Astrocyte (in vitro differentiated cells and primary cell): ENCODE measurements at regions not wholly inside any gene's neighbourhood (a gene's known extent, or its start where the extent isn't known, plus 50 kb on each side); places are given as distances from the start of the nearest gene placed in this dataset.

Source experiments
- DNase-seq: peaks from one replicate; pipeline ENCODE4 v3.0.0-alpha.2; 2010; ENCODE audit warnings: low read depth
- FAIRE-seq: peaks from 2 replicates; lab custom pipeline; 2011; peaks lifted over from hg19 to GRCh38; lab: Jason Lieb, UNC
- H2AFZ ChIP-seq: 2 replicates; pipeline ENCODE4 v1.6.0; 2012; ENCODE audit warnings: low read depth, low read length, inconsistent platforms
- H3K27ac ChIP-seq: 2 replicates; pipeline ENCODE4 v1.5.1; 2011; ENCODE audit warnings: low read depth, low read length, inconsistent platforms
- H3K27me3 ChIP-seq: 2 replicates; pipeline ENCODE4 v1.6.0; 2011; ENCODE audit warnings: low read length, inconsistent platforms; ENCODE audit not compliant: insufficient read depth
- H3K36me3 ChIP-seq: 2 replicates; pipeline ENCODE4 v1.5.1; 2011; ENCODE audit warnings: low read length, inconsistent platforms; ENCODE audit not compliant: insufficient read depth
- H3K4me1 ChIP-seq: 2 replicates; pipeline ENCODE4 v1.5.1; 2011; ENCODE audit warnings: low read length, inconsistent platforms; ENCODE audit not compliant: insufficient read depth
- H3K4me2 ChIP-seq: 2 replicates; pipeline ENCODE4 v1.6.0; 2012; ENCODE audit warnings: low read length, inconsistent platforms
- H3K4me3 ChIP-seq: 2 replicates; pipeline ENCODE4 v1.5.1; 2011; ENCODE audit warnings: low read depth, mild to moderate bottlenecking, low read length, inconsistent platforms; ENCODE audit not compliant: insufficient read depth
- H3K79me2 ChIP-seq: 2 replicates; pipeline ENCODE4 v1.6.0; 2012; ENCODE audit warnings: mild to moderate bottlenecking, low read length, inconsistent platforms; ENCODE audit not compliant: insufficient read depth
- H3K9ac ChIP-seq: 2 replicates; pipeline ENCODE4 v1.6.0; 2012; ENCODE audit warnings: mild to moderate bottlenecking, low read length, inconsistent platforms
- H3K9me3 ChIP-seq: 2 replicates; pipeline ENCODE4 v1.5.1; 2012; ENCODE audit warnings: low read depth, mild to moderate bottlenecking, low read length, inconsistent platforms; ENCODE audit not compliant: insufficient read depth
- H4K20me1 ChIP-seq: 2 replicates; pipeline ENCODE4 v1.6.0; 2012; ENCODE audit warnings: low read length, inconsistent platforms; ENCODE audit not compliant: insufficient read depth
- H3K27ac Mint-ChIP-seq: one replicate; pipeline ENCODE4 v1.8.0; 2021; ENCODE audit warnings: mild to moderate bottlenecking, mixed read lengths; ENCODE audit not compliant: unreplicated experiment
- H3K27me3 Mint-ChIP-seq: one replicate; pipeline ENCODE4 v1.8.0; 2021; ENCODE audit warnings: low read depth, mixed read lengths; ENCODE audit not compliant: unreplicated experiment
- H3K36me3 Mint-ChIP-seq: one replicate; pipeline ENCODE4 v1.8.0; 2021; ENCODE audit warnings: low read depth, mixed read lengths; ENCODE audit not compliant: unreplicated experiment
- H3K4me1 Mint-ChIP-seq: one replicate; pipeline ENCODE4 v1.8.0; 2021; ENCODE audit warnings: low read depth, mixed read lengths; ENCODE audit not compliant: unreplicated experiment
- H3K4me3 Mint-ChIP-seq: one replicate; pipeline ENCODE4 v1.8.0; 2021; ENCODE audit warnings: mild to moderate bottlenecking, moderate library complexity, mixed read lengths; ENCODE audit not compliant: unreplicated experiment
- H3K9me3 Mint-ChIP-seq: one replicate; pipeline ENCODE4 v1.8.0; 2021; ENCODE audit warnings: mild to moderate bottlenecking, mixed read lengths; ENCODE audit not compliant: unreplicated experiment
- CTCF ChIP-seq: IDR thresholded peaks from 2 replicates; pipeline ENCODE4 v1.5.1; 2011; ENCODE audit warnings: low read depth, mild to moderate bottlenecking, inconsistent platforms, low read length, moderate library complexity; ENCODE audit not compliant: insufficient read depth
- EZH2 ChIP-seq: IDR thresholded peaks from 2 replicates; pipeline ENCODE4 v1.6.1; 2012; ENCODE audit warnings: mild to moderate bottlenecking, low read length, inconsistent platforms; ENCODE audit not compliant: insufficient read depth

DNA sequence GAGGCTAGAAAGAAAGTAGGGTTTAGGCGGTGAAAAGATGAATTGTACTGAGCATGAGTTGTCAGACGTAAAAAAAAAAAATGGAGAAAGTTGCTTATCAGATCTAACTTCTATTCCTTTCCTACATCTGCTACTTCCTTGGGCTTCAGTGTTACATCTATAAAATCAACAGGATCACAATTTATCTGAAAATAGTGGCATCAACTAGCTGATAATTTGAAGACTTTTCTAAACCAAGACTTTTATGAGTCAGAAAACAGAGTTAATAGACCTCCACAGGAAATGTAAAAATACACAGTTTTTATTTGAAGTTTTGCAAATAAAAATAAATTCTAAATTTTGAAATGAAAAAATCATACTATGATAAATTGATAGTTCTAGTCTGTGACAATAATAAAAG, 399.8 kb downstream of the GRB14 start:
- no peaks in the 10 kb centered on the region for H3K36me3 Mint-ChIP-seq
- Histone ChIP-seq H3K36me3 (no peaks in the 10 kb centered on the region), H3K27me3 (no peaks in the 10 kb centered on the region), H3K4me3 (no peak overlapping the region), H3K27ac (no peak overlapping the region), H3K4me2 (no peak overlapping the region), H4K20me1 (no peaks in the 10 kb centered on the region), H3K9me3 (no peaks in the 10 kb centered on the region), H3K79me2 (no peaks in the 10 kb centered on the region), H2AFZ (no peak overlapping the region), H3K4me1 (no peaks in the 10 kb centered on the region), H3K9ac (no peak overlapping the region)
- DNase-seq (no peak), FAIRE-seq (no peak)
- H3K4me3 Mint-ChIP-seq = no peak overlapping the region
- H3K27ac Mint-ChIP-seq = no peak overlapping the region
- H3K9me3 Mint-ChIP-seq = no peaks in the 10 kb centered on the region
- no peaks in the 10 kb centered on the region for H3K4me1 Mint-ChIP-seq
- H3K27me3 Mint-ChIP-seq = no peaks in the 10 kb centered on the region
- no peak for TF ChIP-seq EZH2
- no peak for TF ChIP-seq CTCF

GRCh38 chr2:164220265-164220664, 401.0 kb downstream of the GRB14 start:
- no peak overlapping the region for H3K9ac ChIP-seq
- no peak overlapping the region for H3K27ac Mint-ChIP-seq
- no peaks in the 10 kb centered on the region for H3K4me1 ChIP-seq
- no peak overlapping the region for H3K4me2 ChIP-seq
- no peaks in the 10 kb centered on the region for H3K27me3 ChIP-seq
- no peaks in the 10 kb centered on the region for H3K4me1 Mint-ChIP-seq
- no peaks in the 10 kb centered on the region for H3K36me3 Mint-ChIP-seq
- no peaks in the 10 kb centered on the region for H3K9me3 ChIP-seq
- H4K20me1 ChIP-seq = no peaks in the 10 kb centered on the region
- H3K4me3 Mint-ChIP-seq = no peak overlapping the region
- H3K9me3 Mint-ChIP-seq = no peaks in the 10 kb centered on the region
- FAIRE-seq (no peak), DNase-seq (peak; percentile 9)
- TF ChIP-seq CTCF = no peak
- TF ChIP-seq EZH2 = no peak
- no peaks in the 10 kb centered on the region for H3K79me2 ChIP-seq
- no peak overlapping the region for H3K4me3 ChIP-seq
- H3K27ac ChIP-seq = no peak overlapping the region
- H2AFZ ChIP-seq = no peak overlapping the region
- no peaks in the 10 kb centered on the region for H3K27me3 Mint-ChIP-seq
- H3K36me3 ChIP-seq = no peaks in the 10 kb centered on the region

GRCh38 chr2:164213916-164214315, 407.4 kb downstream of the GRB14 start:
- peaks cover 7% of the 10 kb centered on the region for H3K4me1 Mint-ChIP-seq
- Histone ChIP-seq H2AFZ (no peak overlapping the region), H3K4me3 (no peak overlapping the region), H4K20me1 (no peaks in the 10 kb centered on the region), H3K9me3 (no peaks in the 10 kb centered on the region), H3K4me2 (no peak overlapping the region), H3K36me3 (no peaks in the 10 kb centered on the region), H3K9ac (no peak overlapping the region), H3K27ac (no peak overlapping the region), H3K27me3 (no peaks in the 10 kb centered on the region), H3K4me1 (no peaks in the 10 kb centered on the region), H3K79me2 (no peaks in the 10 kb centered on the region)
- H3K36me3 Mint-ChIP-seq = no peaks in the 10 kb centered on the region
- H3K27me3 Mint-ChIP-seq = no peaks in the 10 kb centered on the region
- no peak overlapping the region for H3K4me3 Mint-ChIP-seq
- TF ChIP-seq CTCF (no peak), EZH2 (no peak)
- DNase-seq (no peak), FAIRE-seq (no peak)
- H3K27ac Mint-ChIP-seq = no peak overlapping the region
- peaks cover 1% of the 10 kb centered on the region for H3K9me3 Mint-ChIP-seq
